ENCODE measurements at regions not wholly inside any gene's neighbourhood (a gene's known extent, or its start where the extent isn't known, plus 50 kb on each side); places are given as distances from the start of the nearest gene placed in this dataset.
"Not testable (repeated sequence)": the region's sequence is repeated elsewhere in the genome, so short reads cannot be mapped to it uniquely, and the experiment has no call there.

DNA sequence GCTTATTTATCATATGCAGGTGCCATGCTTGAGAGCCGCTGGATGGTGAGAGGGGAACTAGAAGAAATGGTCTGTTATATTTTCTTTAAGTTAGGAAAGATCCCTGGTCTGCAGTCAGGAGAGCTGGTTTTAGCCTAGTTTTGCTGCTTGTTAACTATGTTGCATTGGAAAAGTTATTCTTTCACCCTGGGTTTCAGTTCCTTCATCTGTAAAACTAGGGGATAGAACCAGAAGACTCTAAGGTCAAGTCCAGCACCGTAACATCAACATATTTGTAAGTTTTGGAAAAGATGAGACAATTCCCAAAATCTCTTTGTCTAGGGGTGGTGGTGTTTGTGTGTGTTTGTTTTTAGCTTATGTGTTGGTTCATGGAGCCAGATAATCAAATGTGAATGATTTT, 304.0 kb downstream of the QKI start:
- no peak for DNase-seq (ENCODE audit: low spot score)

DNA sequence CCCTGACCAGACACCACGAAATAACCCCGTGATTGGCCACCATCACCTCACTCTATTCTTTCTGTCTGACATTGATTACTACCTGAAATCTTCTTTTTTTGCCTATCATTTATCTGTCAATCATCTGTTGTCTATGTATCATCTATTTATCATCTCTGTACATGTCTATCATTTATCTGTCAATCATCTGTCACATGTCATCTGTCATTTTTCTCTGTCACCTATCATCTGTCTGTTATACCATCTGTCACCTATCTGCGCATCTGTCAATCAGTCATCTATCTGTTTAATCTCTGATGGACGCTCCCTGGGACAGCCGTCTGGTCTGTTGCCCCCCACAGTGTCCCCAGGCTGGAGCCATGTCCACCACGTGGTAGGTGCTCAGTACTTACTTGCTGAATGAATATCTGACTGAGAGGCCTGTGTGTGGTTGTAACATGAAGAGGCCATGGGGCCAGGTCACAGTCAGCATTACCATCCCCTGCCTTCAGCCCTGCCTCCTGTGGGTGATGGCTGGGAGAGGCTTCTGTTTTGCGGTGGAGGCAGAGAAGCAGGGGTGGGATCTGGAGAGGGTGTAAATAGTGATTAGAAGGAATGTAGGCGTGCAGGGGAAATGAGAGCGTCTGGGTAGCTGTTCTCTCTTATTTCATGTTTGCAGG, 302.7 kb downstream of the QKI start:
- no peak for DNase-seq (ENCODE audit: low spot score)

DNA sequence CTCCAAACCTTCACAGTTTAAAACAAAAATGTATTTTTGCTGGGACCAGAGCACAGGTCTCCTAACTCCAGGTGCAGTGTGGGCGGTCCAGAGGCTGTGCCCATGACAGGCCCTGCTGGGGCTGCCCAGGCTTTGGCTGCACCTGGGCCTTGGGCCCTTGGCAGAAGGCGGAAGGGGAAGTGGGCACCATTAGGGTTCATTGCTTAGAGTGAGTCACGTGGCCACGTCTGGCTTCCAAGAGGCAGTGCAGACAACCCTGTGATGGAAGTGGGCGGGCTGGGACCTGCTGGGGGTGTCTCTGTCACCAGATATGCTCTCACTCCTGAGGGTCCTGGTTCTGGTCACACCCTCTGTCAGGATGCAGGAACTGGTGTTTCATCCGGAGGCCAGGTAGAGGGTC, 302.2 kb downstream of the QKI start:
- no peak for DNase-seq (ENCODE audit: low spot score)

DNA sequence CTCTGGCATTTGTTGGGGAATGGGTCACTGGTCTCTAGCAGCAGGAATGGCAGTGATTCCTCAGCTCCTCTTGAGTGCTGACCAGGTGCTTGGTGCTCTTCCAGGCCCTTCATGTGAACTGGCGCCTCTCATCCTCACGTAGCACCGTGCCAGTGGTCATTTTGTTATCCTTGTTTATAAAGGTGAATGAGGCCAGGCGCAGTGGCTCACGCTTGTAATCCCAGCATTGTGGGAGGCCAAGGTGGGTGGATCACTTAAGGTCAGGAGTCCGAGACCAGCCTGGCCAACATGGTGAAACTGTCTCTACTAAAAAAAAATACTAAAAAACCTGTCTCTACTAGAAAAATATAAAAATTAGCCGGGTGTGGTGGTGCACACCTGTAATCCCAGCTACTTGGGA, 301.3 kb downstream of the QKI start:
- DNase-seq (ENCODE audit: low spot score) = no peak

DNA sequence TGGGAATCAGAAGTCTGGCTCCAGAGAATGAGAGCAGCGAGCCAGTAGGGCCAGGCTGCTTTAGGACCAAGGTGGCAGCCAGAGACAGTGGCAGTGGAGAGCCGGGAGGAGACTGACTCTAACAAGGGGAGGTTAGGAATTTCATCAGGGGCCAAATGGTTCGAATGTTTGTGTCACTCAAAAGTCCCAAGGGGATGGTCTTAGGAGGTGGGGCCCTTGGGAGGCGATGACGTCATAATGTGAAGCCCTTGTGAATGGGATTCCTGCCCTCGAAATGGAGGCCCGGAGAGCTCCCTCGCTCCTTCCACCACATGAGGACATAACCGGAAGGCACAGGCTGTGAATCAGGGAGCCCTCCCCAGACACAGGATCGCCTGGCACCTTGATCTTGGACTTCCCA, 299.7 kb downstream of the QKI start:
- no peak for DNase-seq (ENCODE audit: low spot score)

DNA sequence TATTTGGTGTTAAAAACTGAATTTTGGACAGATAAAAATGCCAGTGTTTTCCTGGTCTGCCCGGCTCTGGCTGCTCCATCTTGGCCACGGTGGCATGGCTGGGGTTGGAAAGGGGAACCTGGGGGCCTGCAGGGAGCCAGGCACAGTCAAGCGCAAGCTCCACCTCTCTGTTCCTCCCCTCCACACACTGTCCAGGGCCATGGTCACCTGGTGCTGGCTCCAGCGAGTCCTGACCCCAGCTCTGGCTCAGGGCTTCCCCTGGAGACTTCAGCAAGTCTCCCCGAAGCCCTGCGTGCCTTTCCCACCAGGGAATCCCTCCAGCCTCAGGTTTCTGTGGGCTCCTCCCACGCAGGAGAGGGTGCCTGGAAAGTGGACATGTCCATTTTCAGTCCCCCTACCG, 298.5 kb downstream of the QKI start:
- DNase-seq (ENCODE audit: low spot score) = no peak

DNA sequence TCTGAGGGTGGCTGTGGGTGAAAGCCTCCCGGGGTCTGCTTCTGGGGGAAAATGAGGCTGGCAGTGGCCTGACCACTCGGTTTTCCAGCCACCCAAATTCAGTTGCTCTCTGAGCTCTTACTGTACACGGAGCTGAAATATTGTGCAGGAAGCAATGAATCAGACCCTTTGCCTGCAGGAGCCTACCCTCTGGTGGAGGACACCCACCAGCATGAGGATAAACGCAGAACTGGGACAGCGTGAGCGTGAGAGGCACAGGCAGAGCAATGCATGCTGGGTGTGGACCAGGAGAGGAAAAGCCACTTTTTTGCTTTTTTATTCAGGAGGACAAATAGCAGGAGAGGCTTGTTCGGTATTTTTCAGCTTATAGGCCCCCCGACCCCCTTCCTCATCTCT, 298.0 kb downstream of the QKI start:
- DNase-seq (ENCODE audit: low spot score) = no peak

DNA sequence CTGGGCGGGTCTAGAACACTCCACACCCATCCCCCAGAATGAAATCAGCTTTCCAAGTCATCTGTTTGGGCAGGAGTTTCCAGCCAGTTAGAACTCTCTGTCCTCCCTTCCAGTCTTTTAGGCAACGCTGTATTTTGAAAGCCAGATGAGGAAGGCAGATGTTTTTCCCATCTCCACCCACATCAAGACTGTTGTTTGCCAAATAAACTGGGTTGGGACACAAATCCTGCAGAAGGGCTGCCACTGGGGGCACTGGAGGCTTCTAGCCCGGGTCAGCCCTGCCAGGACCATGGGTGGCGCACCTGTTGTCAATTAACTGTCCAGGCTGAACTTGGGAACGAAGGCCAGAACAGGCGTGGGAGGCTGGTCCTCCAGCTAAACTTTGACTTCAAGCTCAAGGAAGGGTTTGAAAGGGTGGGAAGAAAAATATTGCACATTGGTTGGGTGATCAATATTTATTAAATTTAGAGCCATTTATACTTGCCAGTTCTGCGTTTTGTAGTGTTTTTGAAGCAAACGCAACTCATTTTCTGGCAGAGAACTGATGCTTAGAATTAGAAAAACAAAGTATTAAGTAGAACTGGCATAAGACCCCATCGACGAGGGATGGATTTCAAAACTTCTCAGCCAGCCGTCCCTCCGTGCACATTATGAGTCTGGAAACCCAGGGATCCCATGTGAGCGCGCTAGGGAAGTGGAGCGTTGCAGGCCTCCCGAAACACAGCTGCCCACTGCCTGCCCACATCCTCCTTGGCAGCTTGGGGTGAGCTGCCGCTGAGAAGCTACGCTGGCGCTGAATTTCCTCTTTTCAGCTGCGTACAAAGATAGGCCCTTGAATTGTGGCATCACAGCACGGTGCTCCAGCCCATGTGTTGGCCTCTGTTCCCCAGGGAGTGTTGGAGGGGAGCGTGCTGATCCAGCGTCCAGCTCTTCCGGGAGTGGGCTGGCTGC, 297.4 kb downstream of the QKI start:
- DNase-seq (ENCODE audit: low spot score) = peak; percentile 17

DNA sequence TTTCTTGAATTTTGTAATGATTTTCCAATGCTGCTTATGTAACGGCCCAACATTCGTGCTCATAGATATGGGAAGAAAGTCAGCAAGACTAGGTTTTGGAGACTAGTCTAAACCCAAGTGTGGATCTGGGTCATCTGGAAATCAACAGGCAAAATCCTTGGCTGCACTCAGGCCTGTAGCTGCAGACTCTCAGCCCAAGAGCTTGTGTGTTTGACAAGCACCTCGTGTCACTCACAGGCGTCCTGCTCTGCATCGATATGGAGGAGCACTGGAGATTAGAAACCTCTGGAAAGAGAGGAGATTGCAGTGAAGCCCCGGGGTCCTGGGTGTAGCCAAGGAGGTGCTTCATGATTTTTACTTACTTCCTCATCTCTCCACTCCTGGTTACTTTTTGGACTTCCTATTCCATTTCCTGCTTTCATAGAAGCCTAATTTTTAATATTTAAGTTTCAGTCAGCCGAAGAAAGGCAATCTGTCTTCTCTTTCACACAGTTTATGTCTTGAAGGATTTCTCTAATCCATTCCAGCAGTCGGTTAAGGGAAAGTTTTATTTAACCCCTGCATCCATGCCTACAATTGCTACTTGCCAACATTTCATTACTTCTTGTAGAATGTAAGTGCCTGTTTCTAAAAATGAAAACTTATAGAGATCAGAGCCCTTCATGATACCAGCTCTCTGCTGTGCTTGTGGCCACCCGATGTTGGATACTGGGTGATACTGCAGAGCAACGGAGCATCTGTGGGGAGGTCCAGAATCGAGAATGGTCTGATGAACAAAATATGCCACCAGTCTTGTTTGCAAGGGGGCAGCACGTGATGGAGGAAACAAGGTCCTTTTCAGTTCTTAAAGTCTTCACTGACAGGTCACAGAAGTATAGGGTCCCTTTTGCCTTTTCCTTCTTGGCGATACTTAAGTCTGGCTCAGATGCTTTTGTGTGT, 296.3 kb downstream of the QKI start:
- DNase-seq (ENCODE audit: low spot score) = no peak

DNA sequence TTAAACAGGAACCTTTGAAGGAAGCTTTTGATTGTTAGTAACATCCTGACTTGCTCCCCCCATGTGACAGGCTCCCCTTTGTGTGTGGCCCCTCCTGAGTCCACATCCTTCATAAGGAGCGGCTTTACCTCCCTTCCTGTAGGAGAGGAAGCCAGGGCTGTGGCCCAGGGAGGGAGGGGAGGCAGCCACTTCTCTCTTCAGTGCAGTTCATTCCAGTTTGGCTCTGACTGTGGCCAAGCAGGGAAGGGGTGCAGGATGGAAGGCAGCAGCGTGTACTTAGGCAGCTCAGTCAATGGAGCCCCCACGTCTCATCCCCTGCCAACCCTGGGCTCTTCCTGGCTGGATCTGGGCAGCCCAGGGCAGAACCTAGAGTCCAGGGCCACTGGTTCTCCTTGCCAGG, 295.2 kb downstream of the QKI start:
- DNase-seq (ENCODE audit: low spot score) = no peak

DNA sequence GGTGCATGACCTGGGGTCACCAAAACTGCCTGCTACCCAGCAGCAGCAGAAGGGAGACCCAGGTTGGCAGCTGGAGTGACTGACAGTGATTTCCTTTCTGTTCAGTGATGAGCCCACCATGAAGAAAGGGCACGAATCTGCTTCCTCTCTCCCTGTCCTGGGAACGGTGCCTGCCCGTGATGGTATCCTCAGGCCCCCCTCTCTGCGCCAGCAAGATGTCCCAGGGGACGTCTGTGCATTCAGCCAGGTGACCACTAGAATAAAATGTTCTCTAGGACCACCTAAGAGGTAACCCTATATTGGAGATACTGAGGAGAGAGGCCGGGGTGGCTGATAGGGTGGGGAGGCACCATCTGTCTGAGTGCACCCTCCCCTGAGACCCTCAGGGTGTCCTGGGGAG, 294.7 kb downstream of the QKI start:
- DNase-seq (ENCODE audit: low spot score) = no peak

DNA sequence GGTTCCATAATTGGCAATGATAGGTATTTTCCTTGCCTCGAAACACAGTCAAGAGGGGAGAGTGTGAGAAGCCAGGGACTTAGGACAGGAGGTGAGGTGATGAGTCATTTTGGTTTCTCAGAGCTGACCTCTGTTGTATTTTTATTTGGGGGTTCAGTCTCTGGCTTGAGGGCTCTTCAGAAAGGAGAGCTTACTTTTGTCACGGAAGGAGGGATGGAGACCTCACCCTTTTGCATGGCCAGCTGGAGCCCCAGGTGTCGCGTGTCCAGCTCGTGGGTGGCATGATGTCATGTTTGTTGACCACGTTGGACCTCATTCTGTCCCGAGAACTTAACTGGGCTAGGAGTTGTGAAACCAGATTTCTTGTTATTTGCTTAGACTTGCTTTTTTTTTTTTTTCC, 293.9 kb downstream of the QKI start:
- DNase-seq (ENCODE audit: low spot score) = no peak

DNA sequence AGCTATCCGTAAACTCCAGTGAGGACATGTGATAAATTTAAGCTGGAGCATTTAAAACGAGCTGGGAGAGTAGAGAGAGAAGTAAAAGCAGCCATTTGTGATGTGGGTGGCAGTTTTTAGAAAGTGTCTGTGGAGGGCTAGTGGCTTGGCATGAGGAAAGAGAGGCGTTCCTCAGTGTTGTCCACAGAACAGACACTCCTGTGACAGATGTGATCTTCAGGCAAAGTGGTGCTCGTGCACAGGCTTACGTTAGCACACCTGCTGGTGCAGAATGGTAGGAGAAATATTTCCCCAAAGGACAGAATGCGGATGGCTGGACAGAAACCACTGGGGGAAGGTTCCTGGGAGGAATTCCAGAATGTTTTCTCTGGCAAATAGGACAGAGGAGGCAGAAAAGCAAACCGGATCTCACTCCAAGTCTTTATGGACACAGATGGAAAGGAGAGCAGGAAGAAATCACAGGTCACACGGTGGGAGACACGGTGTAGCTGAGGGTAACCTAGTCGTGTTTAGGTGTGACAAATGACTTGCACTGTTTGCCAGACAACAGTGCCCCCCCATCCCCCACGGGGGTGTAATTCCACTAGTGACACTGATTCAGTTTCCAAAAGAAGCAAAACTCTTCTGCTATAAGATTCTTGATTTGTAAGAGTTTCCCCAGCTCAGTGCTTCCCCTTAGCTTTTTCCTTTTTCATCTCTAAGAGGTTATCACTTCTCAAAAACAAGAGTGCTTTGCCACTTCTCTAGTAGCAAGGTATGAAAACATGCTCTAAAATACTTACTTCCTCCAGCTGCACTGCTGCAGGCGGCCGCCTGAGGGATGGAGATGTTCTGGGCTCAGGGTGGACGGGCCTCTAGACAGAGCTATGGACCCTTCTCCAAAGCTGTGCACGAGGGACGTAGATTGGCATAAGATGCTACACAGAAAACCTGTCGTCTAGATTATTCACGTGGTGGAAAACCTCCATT, 293.2 kb downstream of the QKI start:
- peak; percentile 46 for DNase-seq (ENCODE audit: low spot score)

DNA sequence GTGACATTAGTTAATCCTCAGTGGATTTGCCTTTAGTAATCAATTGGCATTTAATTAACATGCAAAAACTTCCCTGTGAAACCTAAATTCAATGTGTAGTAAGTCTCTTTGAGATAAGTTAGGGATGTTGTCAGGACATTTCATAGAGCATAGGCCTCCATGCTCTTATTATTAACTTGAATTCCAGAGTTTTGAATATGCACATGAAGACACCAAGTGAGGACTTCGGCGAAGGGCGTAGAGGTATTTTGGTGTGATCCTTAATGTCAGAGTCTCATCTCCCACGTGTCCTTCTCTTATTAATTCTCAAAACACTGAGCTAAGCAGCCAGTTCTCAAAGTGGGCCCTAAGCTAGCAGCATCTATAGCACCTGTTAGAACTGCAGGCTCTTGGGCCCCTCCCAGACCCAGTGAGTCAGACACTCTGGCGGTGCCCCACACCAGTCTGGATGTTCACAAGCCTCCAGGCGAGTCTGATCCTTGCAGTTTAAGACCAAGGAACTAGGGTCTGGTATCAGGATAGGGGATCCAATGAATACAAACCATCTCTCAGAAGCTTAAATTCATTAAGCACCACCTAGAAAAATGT, 292.1 kb downstream of the QKI start:
- peak; percentile 31 for DNase-seq (ENCODE audit: low spot score)

DNA sequence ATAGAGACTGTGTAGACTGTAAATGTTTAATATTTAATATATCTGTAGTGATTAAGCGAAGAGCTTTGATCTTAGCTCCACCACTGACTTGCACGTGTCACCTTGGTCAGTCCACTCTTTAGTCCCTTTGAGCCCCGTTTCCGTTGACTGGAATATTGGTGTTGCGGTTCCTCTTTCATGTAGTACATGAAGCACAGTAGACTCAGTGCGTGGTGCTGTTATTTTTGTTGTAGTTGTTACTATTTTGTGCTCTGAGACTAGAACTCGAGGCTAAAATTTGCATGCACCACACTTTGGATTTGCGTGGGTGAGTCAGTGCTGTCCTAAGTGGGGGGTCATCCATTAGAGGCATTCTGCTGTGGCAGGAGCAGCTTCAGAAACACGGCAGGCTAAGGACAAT, 291.4 kb downstream of the QKI start:
- DNase-seq (ENCODE audit: low spot score) = peak; percentile 92

DNA sequence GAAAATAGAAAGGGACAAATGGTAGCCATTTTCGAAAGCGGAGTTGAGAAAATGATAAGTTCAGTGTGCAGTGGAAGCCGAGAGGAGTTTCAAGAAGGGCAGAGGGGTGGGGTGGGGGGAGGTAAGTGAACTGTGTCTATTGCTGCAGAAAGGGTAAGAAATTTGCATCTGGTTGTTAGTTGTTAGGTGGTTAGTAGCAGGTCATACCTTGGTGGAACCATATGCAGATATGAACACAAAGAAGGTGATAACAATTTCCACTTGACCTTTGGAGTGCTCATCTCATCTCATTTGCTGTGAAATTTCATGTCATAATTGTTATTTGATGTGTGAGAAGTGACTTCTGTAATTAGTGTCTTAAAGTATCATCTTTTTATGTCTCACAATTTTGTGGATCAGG, 288.2 kb downstream of the QKI start:
- no peak for DNase-seq (ENCODE audit: low spot score)

DNA sequence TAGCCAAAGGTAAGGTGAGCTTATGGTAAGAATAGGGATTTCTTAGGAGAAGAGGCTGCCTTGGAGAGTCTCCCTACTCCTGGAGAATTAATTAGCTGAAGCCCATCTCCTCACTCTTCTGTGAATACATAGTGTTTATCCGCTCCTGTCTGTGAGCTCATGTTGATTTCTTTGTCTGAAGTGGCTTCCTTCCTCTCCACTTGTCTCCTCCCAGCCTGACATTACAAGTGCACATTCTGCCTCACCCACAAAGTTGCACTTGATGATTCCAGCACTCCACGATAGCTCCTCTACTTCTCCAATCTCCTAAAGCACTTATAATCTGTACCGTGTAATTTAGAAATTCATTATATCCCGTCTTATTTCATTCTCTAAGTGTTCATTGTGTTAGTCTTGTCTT, 287.2 kb downstream of the QKI start:
- no peak for DNase-seq (ENCODE audit: low spot score)

DNA sequence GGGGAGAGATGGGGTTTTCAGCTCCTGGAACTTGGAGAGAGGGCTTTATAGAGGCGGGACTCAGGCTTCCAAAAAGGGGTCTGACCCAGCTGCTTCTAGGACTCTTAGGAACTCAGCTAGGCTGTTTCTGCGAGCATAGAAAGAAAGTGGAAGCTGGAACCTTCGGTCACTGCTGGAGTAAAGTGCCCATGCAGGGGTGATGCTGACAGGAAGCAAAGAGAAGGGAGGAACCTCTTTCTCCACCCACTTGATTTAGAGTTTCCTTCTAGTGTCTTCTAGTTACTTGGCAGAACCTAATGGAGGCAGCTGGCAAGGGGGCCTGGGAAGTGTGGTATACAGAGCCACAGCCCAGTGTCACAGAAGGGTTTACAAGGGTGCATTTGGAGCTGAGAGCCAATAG, 283.6 kb downstream of the QKI start:
- DNase-seq (ENCODE audit: low spot score) = no peak

DNA sequence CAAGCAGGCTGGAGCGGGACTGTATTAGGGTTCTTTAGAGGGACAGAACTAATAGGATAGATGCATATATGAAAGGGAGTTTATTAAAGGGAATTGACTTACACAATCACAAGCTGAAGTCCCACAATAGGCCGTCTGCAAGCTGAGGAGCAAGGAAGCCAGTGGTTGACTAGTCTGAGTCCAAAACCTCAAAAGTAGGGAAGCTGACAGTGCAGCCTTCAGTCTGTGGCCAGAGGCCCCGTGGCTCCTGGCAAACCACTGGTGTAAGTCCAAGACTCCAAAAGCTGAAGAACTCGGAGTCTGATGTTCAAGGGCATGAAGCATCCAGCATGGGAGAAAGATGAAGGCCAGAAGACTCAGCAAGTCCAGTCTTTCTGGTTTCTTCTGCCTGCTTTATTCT, 281.8 kb downstream of the QKI start:
- DNase-seq (ENCODE audit: low spot score) = not testable (repeated sequence)

DNA sequence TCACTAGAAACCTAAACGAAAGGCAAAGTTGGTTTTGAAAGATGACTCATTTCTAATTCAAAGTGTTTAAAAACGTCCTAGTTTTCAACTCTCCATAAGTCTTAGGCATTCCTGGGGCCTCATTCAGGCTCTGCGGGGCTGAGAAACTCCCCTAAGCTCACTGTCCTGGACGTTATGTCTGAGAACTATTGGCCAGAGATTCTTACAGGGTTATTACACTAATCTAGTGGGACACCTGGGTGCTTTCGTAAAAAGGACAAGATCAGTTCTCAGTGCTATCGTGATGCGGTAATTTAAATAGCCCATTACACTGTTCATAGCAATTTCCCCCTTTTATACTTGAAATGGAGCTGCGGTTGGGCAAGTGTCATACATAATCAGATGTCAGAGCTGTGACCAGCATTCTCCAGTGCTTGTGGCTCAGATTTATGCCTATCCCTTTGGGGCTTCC, 280.9 kb downstream of the QKI start:
- DNase-seq (ENCODE audit: low spot score) = no peak

DNA sequence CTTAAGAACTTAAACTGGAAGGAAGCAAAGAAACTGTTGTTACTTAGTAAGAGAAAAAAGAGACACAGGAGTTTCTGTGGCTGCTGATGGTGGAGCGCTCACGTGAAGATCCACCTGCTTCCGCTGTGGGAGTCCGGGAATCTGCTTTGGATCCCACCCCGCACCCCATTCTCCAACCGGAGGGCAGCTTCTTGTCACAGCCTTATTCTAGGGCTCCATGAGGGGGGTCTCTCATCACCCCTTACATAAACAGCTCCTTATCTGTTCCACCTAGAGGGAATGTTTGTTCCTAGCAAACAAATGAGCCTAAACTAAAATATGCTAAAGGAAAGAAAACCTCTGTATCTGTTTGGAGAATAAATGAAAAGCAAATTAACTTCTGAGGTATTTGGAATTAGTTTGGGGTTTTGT, 280.5 kb downstream of the QKI start:
- no peak for DNase-seq (ENCODE audit: low spot score)

All from SW480 (cell line).